GM12865 (cell line): ENCODE measurements at regions not wholly inside any gene's neighbourhood (a gene's known extent, or its start where the extent isn't known, plus 50 kb on each side); places are given as distances from the start of the nearest gene placed in this dataset.

ENCODE experiments used
- DNase-seq: peaks from one replicate; pipeline ENCODE4 v3.0.0; 2010; ENCODE audit warnings: low read depth
- H3K4me3 ChIP-seq: 2 replicates; pipeline ENCODE4 v1.5.1; 2011; ENCODE audit warnings: mild to moderate bottlenecking, low read depth, low read length, control low read depth
- CTCF ChIP-seq: IDR thresholded peaks from 2 replicates; pipeline ENCODE4 v1.5.1; 2011; ENCODE audit warnings: low read length, control low read depth, low read depth, inconsistent platforms; ENCODE audit not compliant: insufficient read depth; ENCODE audit errors: missing control alignments

- no peak for TF ChIP-seq CTCF
- no peak for DNase-seq
- no peak overlapping the region for H3K4me3 ChIP-seq
These were observed 1009.9 kb downstream of the PLA2G4A start for GRCh38 chr1:187838335-187839293.

GRCh38 chr1:187839873-187840272 is 1011.1 kb downstream of the PLA2G4A start:
- TF ChIP-seq CTCF = no peak
- no peak for DNase-seq
- H3K4me3 ChIP-seq = no peak overlapping the region

GRCh38 chr1:187840557-187840956 is 1011.8 kb downstream of the PLA2G4A start:
- TF ChIP-seq CTCF = no peak
- no peak for DNase-seq
- H3K4me3 ChIP-seq = no peak overlapping the region

GRCh38 chr1:187842406-187843165 is 1013.8 kb downstream of the PLA2G4A start:
- TF ChIP-seq CTCF = no peak
- no peak overlapping the region for H3K4me3 ChIP-seq
- DNase-seq = peak; percentile 21

GRCh38 chr1:187844313-187844712 is 1015.6 kb downstream of the PLA2G4A start:
- no peak for TF ChIP-seq CTCF
- DNase-seq = no peak
- no peak overlapping the region for H3K4me3 ChIP-seq

GRCh38 chr1:187847531-187847930 is 1018.8 kb downstream of the PLA2G4A start:
- TF ChIP-seq CTCF = no peak
- no peak overlapping the region for H3K4me3 ChIP-seq
- DNase-seq = no peak
